Karpas-422 (cell line): ENCODE measurements at regions not wholly inside any gene's neighbourhood (a gene's known extent, or its start where the extent isn't known, plus 50 kb on each side); places are given as distances from the start of the nearest gene placed in this dataset.

Experiments
- DNase-seq: peaks from one replicate; pipeline ENCODE4 v3.0.0-alpha.2; 2015
- H2AFZ ChIP-seq: fragments of 200-600 bp; sonication (generic); 2 replicates; pipeline ENCODE4 v1.6.1; 2014; ENCODE audit warnings: antibody characterized with exemption, low read length, mixed read lengths
- H3K27ac ChIP-seq: fragments of 200-600 bp; sonication (generic); 2 replicates; pipeline ENCODE4 v1.5.1; 2014; ENCODE audit warnings: mild to moderate bottlenecking, low read length, moderate library complexity
- H3K27me3 ChIP-seq: fragments of 200-600 bp; sonication (generic); 2 replicates; pipeline ENCODE4 v1.6.1; 2014; ENCODE audit warnings: low read length, mixed read lengths
- H3K36me3 ChIP-seq: fragments of 200-600 bp; sonication (generic); 2 replicates; pipeline ENCODE4 v1.6.1; 2014; ENCODE audit warnings: low read length, mixed read lengths; ENCODE audit not compliant: insufficient read depth
- H3K4me1 ChIP-seq: fragments of 200-600 bp; sonication (generic); 2 replicates; pipeline ENCODE4 v1.6.1; 2014; ENCODE audit warnings: mild to moderate bottlenecking, low read length, mixed read lengths
- H3K4me2 ChIP-seq: fragments of 200-600 bp; sonication (generic); 2 replicates; pipeline ENCODE4 v1.6.1; 2014; ENCODE audit warnings: low read length, low read depth, mild to moderate bottlenecking; ENCODE audit not compliant: poor library complexity, severe bottlenecking
- H3K4me3 ChIP-seq: fragments of 200-600 bp; sonication (generic); 2 replicates; pipeline ENCODE4 v1.5.1; 2014; ENCODE audit warnings: mild to moderate bottlenecking, antibody characterized with exemption, low read length, mixed read lengths
- H3K79me2 ChIP-seq: fragments of 200-600 bp; sonication (generic); 2 replicates; pipeline ENCODE4 v1.6.1; 2014; ENCODE audit warnings: mild to moderate bottlenecking, low read length, mixed read lengths
- H3K9ac ChIP-seq: fragments of 200-600 bp; sonication (generic); 2 replicates; pipeline ENCODE4 v1.6.0; 2014; ENCODE audit warnings: low read length
- H3K9me2 ChIP-seq: fragments of 200-600 bp; sonication (generic), shearing (Covaris generic); replicated peaks from 2 replicates; pipeline ENCODE4 v1.6.0; 2014; ENCODE audit warnings: mild to moderate bottlenecking, low read length, moderate library complexity; ENCODE audit not compliant: insufficient read depth
- H3K9me3 ChIP-seq: fragments of 300-700, 200-600 bp; sonication (generic); 2 replicates; pipeline ENCODE4 v1.6.1; 2014; ENCODE audit warnings: low read length, mixed read lengths
- H4K20me1 ChIP-seq: fragments of 200-600 bp; sonication (generic); 2 replicates; pipeline ENCODE4 v1.6.1; 2014; ENCODE audit warnings: mild to moderate bottlenecking, antibody characterized with exemption, low read length, low read depth; ENCODE audit not compliant: insufficient read depth

GRCh38 chr1:113185463-113186104 is 112.6 kb downstream of the LRIG2 start:
- Histone ChIP-seq H3K36me3 (no peaks in the 10 kb centered on the region), H3K4me2 (peak overlapping the region; percentile 11), H3K9ac (no peak overlapping the region), H3K4me1 (peaks cover 13% of the 10 kb centered on the region), H3K9me2 (no peaks in the 10 kb centered on the region), H3K27me3 (no peaks in the 10 kb centered on the region), H3K79me2 (no peaks in the 10 kb centered on the region), H3K9me3 (no peaks in the 10 kb centered on the region), H4K20me1 (no peaks in the 10 kb centered on the region), H3K27ac (no peak overlapping the region), H3K4me3 (no peak overlapping the region), H2AFZ (no peak overlapping the region)
- DNase-seq = peak; percentile 72

GRCh38 chr1:113190078-113190477 is 117.1 kb downstream of the LRIG2 start:
- H3K36me3 ChIP-seq = no peaks in the 10 kb centered on the region
- H3K27ac ChIP-seq = no peak overlapping the region
- no peak overlapping the region for H3K9ac ChIP-seq
- H4K20me1 ChIP-seq = no peaks in the 10 kb centered on the region
- H3K79me2 ChIP-seq = no peaks in the 10 kb centered on the region
- no peaks in the 10 kb centered on the region for H3K9me3 ChIP-seq
- H3K4me3 ChIP-seq = no peak overlapping the region
- H3K9me2 ChIP-seq = no peaks in the 10 kb centered on the region
- H3K27me3 ChIP-seq = no peaks in the 10 kb centered on the region
- no peak for DNase-seq
- H2AFZ ChIP-seq = no peak overlapping the region
- peaks cover 22% of the 10 kb centered on the region for H3K4me1 ChIP-seq
- H3K4me2 ChIP-seq = no peak overlapping the region

GRCh38 chr1:113190930-113191329 is 117.9 kb downstream of the LRIG2 start:
- H3K27me3 ChIP-seq = no peaks in the 10 kb centered on the region
- no peaks in the 10 kb centered on the region for H3K9me3 ChIP-seq
- H3K4me2 ChIP-seq = no peak overlapping the region
- H3K4me1 ChIP-seq = peaks cover 13% of the 10 kb centered on the region
- no peak for DNase-seq
- no peaks in the 10 kb centered on the region for H3K9me2 ChIP-seq
- H3K27ac ChIP-seq = no peak overlapping the region
- no peaks in the 10 kb centered on the region for H3K79me2 ChIP-seq
- H2AFZ ChIP-seq = no peak overlapping the region
- no peak overlapping the region for H3K9ac ChIP-seq
- no peaks in the 10 kb centered on the region for H4K20me1 ChIP-seq
- H3K36me3 ChIP-seq = no peaks in the 10 kb centered on the region
- H3K4me3 ChIP-seq = no peak overlapping the region

- peak; percentile 48 for DNase-seq
- Histone ChIP-seq H3K9ac (no peak overlapping the region), H3K9me2 (no peaks in the 10 kb centered on the region), H3K27me3 (no peaks in the 10 kb centered on the region), H3K36me3 (no peaks in the 10 kb centered on the region), H3K27ac (no peak overlapping the region), H4K20me1 (no peaks in the 10 kb centered on the region), H3K4me1 (peaks cover 10% of the 10 kb centered on the region), H3K79me2 (no peaks in the 10 kb centered on the region), H3K4me2 (no peak overlapping the region), H3K4me3 (no peak overlapping the region), H2AFZ (no peak overlapping the region), H3K9me3 (no peaks in the 10 kb centered on the region)
Measured at GRCh38 chr1:113191579-113192076, 118.6 kb downstream of the LRIG2 start.

- no peak overlapping the region for H3K4me2 ChIP-seq
- H3K27ac ChIP-seq = no peak overlapping the region
- H3K79me2 ChIP-seq = no peaks in the 10 kb centered on the region
- H3K36me3 ChIP-seq = no peaks in the 10 kb centered on the region
- peak; percentile 44 for DNase-seq
- H3K9me2 ChIP-seq = no peaks in the 10 kb centered on the region
- no peaks in the 10 kb centered on the region for H3K27me3 ChIP-seq
- no peaks in the 10 kb centered on the region for H4K20me1 ChIP-seq
- no peak overlapping the region for H2AFZ ChIP-seq
- H3K9ac ChIP-seq = no peak overlapping the region
- H3K4me1 ChIP-seq = peaks cover 11% of the 10 kb centered on the region
- no peaks in the 10 kb centered on the region for H3K9me3 ChIP-seq
- H3K4me3 ChIP-seq = no peak overlapping the region
Measured at GRCh38 chr1:113192242-113192641, 119.2 kb downstream of the LRIG2 start.

GRCh38 chr1:113192980-113193379 is 120.0 kb downstream of the LRIG2 start:
- Histone ChIP-seq H3K27ac (no peak overlapping the region), H3K4me1 (peaks cover 18% of the 10 kb centered on the region), H3K9me3 (no peaks in the 10 kb centered on the region), H3K79me2 (no peaks in the 10 kb centered on the region), H4K20me1 (no peaks in the 10 kb centered on the region), H3K4me2 (no peak overlapping the region), H3K36me3 (no peaks in the 10 kb centered on the region), H3K27me3 (no peaks in the 10 kb centered on the region), H3K4me3 (no peak overlapping the region), H2AFZ (no peak overlapping the region), H3K9me2 (no peaks in the 10 kb centered on the region), H3K9ac (no peak overlapping the region)
- no peak for DNase-seq

- Histone ChIP-seq H3K4me2 (no peak overlapping the region), H3K9me2 (no peaks in the 10 kb centered on the region), H3K27ac (no peak overlapping the region), H4K20me1 (no peaks in the 10 kb centered on the region), H3K27me3 (no peaks in the 10 kb centered on the region), H2AFZ (no peak overlapping the region), H3K9ac (no peak overlapping the region), H3K4me3 (no peak overlapping the region), H3K79me2 (no peaks in the 10 kb centered on the region), H3K4me1 (peaks cover 23% of the 10 kb centered on the region), H3K9me3 (no peaks in the 10 kb centered on the region), H3K36me3 (no peaks in the 10 kb centered on the region)
- DNase-seq = no peak
Measured at GRCh38 chr1:113194846-113195830, 122.1 kb downstream of the LRIG2 start.

GRCh38 chr1:113197719-113198330 is 124.8 kb downstream of the LRIG2 start:
- Histone ChIP-seq H3K9me2 (no peaks in the 10 kb centered on the region), H3K27ac (no peak overlapping the region), H3K4me3 (no peak overlapping the region; the same call in 1 of the 2 replicates), H4K20me1 (no peaks in the 10 kb centered on the region), H3K4me1 (peaks cover 14% of the 10 kb centered on the region), H3K36me3 (no peaks in the 10 kb centered on the region), H3K9ac (no peak overlapping the region), H3K27me3 (no peaks in the 10 kb centered on the region), H3K79me2 (no peaks in the 10 kb centered on the region), H3K9me3 (no peaks in the 10 kb centered on the region), H2AFZ (no peak overlapping the region), H3K4me2 (peak overlapping the region; percentile 58)
- DNase-seq = peak; percentile 69
